Kidney (tissue), 13 donors: ENCODE measurements at regions not wholly inside any gene's neighbourhood (a gene's known extent, or its start where the extent isn't known, plus 50 kb on each side); places are given as distances from the start of the nearest gene placed in this dataset.

Source experiments
- DNase-seq, 5 donors: peaks; one replicate each; pipeline ENCODE4 v3.0.0-alpha.2; 2013 to 2020
- FAIRE-seq: peaks from 2 replicates; lab custom pipeline; 2012; peaks lifted over from hg19 to GRCh38; lab: Jason Lieb, UNC
- H3K27ac ChIP-seq, 2 donors: one replicate each; pipeline ENCODE4 v1.7.0; 2013; ENCODE audit warnings: low read depth in 2 of 2, low read length in 2 of 2, inconsistent platforms in 1 of 2
- H3K27me3 ChIP-seq: one replicate; pipeline ENCODE4 v1.7.1; 2013; ENCODE audit warnings: low read length, inconsistent platforms; ENCODE audit not compliant: control insufficient read depth, insufficient read depth
- H3K36me3 ChIP-seq, 3 donors: one replicate each; pipeline versions ENCODE4 v1.7.0 to v1.7.1; 2013; ENCODE audit warnings: low read length in 3 of 3, control low read depth in 1 of 3, inconsistent platforms in 1 of 3; ENCODE audit not compliant: insufficient read depth in 3 of 3, control insufficient read depth in 2 of 3
- H3K4me1 ChIP-seq, 3 donors: one replicate each; pipeline versions ENCODE4 v1.7.0 to v1.7.1; 2013; ENCODE audit warnings: low read length in 3 of 3, inconsistent platforms in 1 of 3, low read depth in 1 of 3; ENCODE audit not compliant: control insufficient read depth in 2 of 3, insufficient read depth in 2 of 3
- H3K4me3 ChIP-seq, 3 donors: one replicate each; pipeline versions ENCODE4 v1.7.0 to v1.8.1; 2013; ENCODE audit warnings: low read length in 3 of 3, control low read depth in 1 of 3, inconsistent platforms in 1 of 3
- H3K9ac ChIP-seq, 3 donors: one replicate each; pipeline versions ENCODE4 v1.7.0 to v1.7.1; 2013; ENCODE audit warnings: low read length in 3 of 3, control low read depth in 1 of 3, inconsistent platforms in 1 of 3
- H3K9me3 ChIP-seq, 3 donors: one replicate each; pipeline versions ENCODE4 v1.7.0 to v1.7.1; 2013; ENCODE audit warnings: low read length in 3 of 3, control low read depth in 1 of 3, inconsistent platforms in 1 of 3; ENCODE audit not compliant: control insufficient read depth in 2 of 3, insufficient read depth in 1 of 3
- intact Hi-C: fragments of 100-400 bp; cut with DNase I; formaldehyde crosslinking; loops from one replicate; pipeline ENCODE4 v1.11.1; 2022
- TF ChIP-seq, protein P1 (sequence below): IDR thresholded peaks from 3 replicates; pipeline ENCODE4 v1.5.1; 2012; ENCODE audit warnings: mild to moderate bottlenecking, moderate library complexity, borderline replicate concordance; ENCODE audit not compliant: insufficient read depth; ENCODE audit errors: extremely low read depth
- donor health status: control.
- donor health status: control.
- donor health status: control.
- donor health status: control.
- donor health status: control.
- donor health status: DM: yes; HTN: yes; CAD: no.
- donor health status: Normal renal cell carcinoma (clear cell type).

GRCh38 chr12:94763462-94763861 lies 113.1 kb upstream of the TMCC3 start:
- FAIRE-seq = no peak
- intact Hi-C loops = loop anchor here (10.0 kb wide), 1 partner anchor 219 kb away; no protein-coding TSS in a partner anchor
- Histone ChIP-seq H3K27me3 (no peaks in the 10 kb centered on the region), H3K9ac (no peak overlapping the region), H3K27ac (no peak overlapping the region), H3K4me1 (peaks cover 0 to 6% (median 3%) of the 10 kb centered on the region in 3 donors), H3K36me3 (no peaks in the 10 kb centered on the region), H3K4me3 (no peak overlapping the region), H3K9me3 (no peaks in the 10 kb centered on the region)
- TF ChIP-seq, protein P1, sequence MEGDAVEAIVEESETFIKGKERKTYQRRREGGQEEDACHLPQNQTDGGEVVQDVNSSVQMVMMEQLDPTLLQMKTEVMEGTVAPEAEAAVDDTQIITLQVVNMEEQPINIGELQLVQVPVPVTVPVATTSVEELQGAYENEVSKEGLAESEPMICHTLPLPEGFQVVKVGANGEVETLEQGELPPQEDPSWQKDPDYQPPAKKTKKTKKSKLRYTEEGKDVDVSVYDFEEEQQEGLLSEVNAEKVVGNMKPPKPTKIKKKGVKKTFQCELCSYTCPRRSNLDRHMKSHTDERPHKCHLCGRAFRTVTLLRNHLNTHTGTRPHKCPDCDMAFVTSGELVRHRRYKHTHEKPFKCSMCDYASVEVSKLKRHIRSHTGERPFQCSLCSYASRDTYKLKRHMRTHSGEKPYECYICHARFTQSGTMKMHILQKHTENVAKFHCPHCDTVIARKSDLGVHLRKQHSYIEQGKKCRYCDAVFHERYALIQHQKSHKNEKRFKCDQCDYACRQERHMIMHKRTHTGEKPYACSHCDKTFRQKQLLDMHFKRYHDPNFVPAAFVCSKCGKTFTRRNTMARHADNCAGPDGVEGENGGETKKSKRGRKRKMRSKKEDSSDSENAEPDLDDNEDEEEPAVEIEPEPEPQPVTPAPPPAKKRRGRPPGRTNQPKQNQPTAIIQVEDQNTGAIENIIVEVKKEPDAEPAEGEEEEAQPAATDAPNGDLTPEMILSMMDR = no peak
- peak in 3 of 5 donors; percentile 66 to 69 (median 68) for DNase-seq

GRCh38 chr12:94762943-94763342 lies 112.6 kb upstream of the TMCC3 start:
- H3K27me3 ChIP-seq = no peaks in the 10 kb centered on the region
- no peaks in the 10 kb centered on the region for H3K36me3 ChIP-seq
- H3K4me1 ChIP-seq = peaks cover 0 to 3% (median 0%) of the 10 kb centered on the region in 3 donors
- no peak overlapping the region for H3K9ac ChIP-seq
- H3K9me3 ChIP-seq = no peaks in the 10 kb centered on the region
- TF ChIP-seq, protein P1 = no peak
- no peak overlapping the region for H3K4me3 ChIP-seq
- DNase-seq (no peak), FAIRE-seq (no peak)
- intact Hi-C loops = loop anchor here (10.0 kb wide), 1 partner anchor 218 kb away; no protein-coding TSS in a partner anchor
- no peak overlapping the region for H3K27ac ChIP-seq

GRCh38 chr12:94762259-94762942 lies 112.0 kb upstream of the TMCC3 start:
- intact Hi-C loops = loop anchor here (10.0 kb wide), 1 partner anchor 218 kb away; no protein-coding TSS in a partner anchor
- no peak overlapping the region for H3K27ac ChIP-seq

More at GRCh38 chr12:94762259-94762942, 112.0 kb upstream of the TMCC3 start:
- Histone ChIP-seq H3K9ac (no peak overlapping the region), H3K4me1 (peaks cover 0 to 3% (median 0%) of the 10 kb centered on the region in 3 donors), H3K9me3 (no peaks in the 10 kb centered on the region), H3K4me3 (no peak overlapping the region), H3K36me3 (no peaks in the 10 kb centered on the region), H3K27me3 (no peaks in the 10 kb centered on the region)
- no peak for DNase-seq
- TF ChIP-seq, protein P1 = no peak
- FAIRE-seq = peak; percentile 13
